Neural cell (in vitro differentiated cells): ENCODE measurements at regions not wholly inside any gene's neighbourhood (a gene's known extent, or its start where the extent isn't known, plus 50 kb on each side); places are given as distances from the start of the nearest gene placed in this dataset.
"Not testable (repeated sequence)": the region's sequence is repeated elsewhere in the genome, so short reads cannot be mapped to it uniquely, and the experiment has no call there.

ENCODE experiments used
- H2AFZ ChIP-seq: fragments of 200-600, 300-800 bp; sonication (generic), shearing (Covaris generic); 2 replicates; pipeline ENCODE4 v1.6.0; 2014; ENCODE audit warnings: low read depth, mild to moderate bottlenecking, antibody characterized with exemption, low read length, moderate library complexity
- H3F3A ChIP-seq: fragments of 200-600 bp; shearing (Covaris generic); 2 replicates; pipeline ENCODE4 v1.6.1; 2016; ENCODE audit warnings: mild to moderate bottlenecking, moderate library complexity, mixed read lengths, antibody characterized with exemption, low read length; ENCODE audit not compliant: insufficient read depth, poor library complexity, severe bottlenecking
- H3K27ac ChIP-seq: fragments of 200-600, 300-800 bp; sonication (generic), shearing (Covaris generic); 2 replicates; pipeline ENCODE4 v1.5.1; 2014; ENCODE audit warnings: mild to moderate bottlenecking, low read length, moderate library complexity
- H3K27me3 ChIP-seq: fragments of 300-800, 200-600 bp; sonication (generic), shearing (Covaris generic); 2 replicates; pipeline ENCODE4 v1.6.0; 2014; ENCODE audit warnings: mild to moderate bottlenecking, low read depth, low read length, moderate library complexity; ENCODE audit not compliant: insufficient read depth
- H3K36me3 ChIP-seq: fragments of 300-800, 200-600 bp; sonication (generic), shearing (Covaris generic); 2 replicates; pipeline ENCODE4 v1.5.1; 2014; ENCODE audit warnings: mild to moderate bottlenecking, antibody characterized with exemption, low read length, moderate library complexity; ENCODE audit not compliant: insufficient read depth
- H3K4me2 ChIP-seq: fragments of 300-800, 200-600 bp; sonication (generic), shearing (Covaris generic); 2 replicates; pipeline ENCODE4 v1.6.0; 2014; ENCODE audit warnings: mild to moderate bottlenecking, low read length
- H3K4me3 ChIP-seq: fragments of 300-800, 200-600 bp; sonication (generic), shearing (Covaris generic); 2 replicates; pipeline ENCODE4 v1.5.1; 2014; ENCODE audit warnings: mild to moderate bottlenecking, low read length, moderate library complexity
- H3K79me2 ChIP-seq: fragments of 200-600 bp; shearing (Covaris generic); replicated peaks from 2 replicates; pipeline ENCODE4 v1.6.0; 2014; ENCODE audit warnings: mild to moderate bottlenecking, low read length, moderate library complexity; ENCODE audit not compliant: insufficient read depth
- H3K9ac ChIP-seq: fragments of 300-800, 200-600 bp; sonication (generic), shearing (Covaris generic); 2 replicates; pipeline ENCODE4 v1.6.1; 2016; ENCODE audit warnings: mild to moderate bottlenecking, low read length, mixed read lengths
- H3K9me2 ChIP-seq: fragments of 200-600 bp; shearing (Covaris generic); 2 replicates; pipeline ENCODE4 v1.6.1; 2016; ENCODE audit warnings: mild to moderate bottlenecking, low read length, mixed read lengths; ENCODE audit not compliant: insufficient read depth
- H3K9me3 ChIP-seq: fragments of 200-600, 300-800 bp; sonication (generic), shearing (Covaris generic); 2 replicates; pipeline ENCODE4 v1.6.1; 2016; ENCODE audit warnings: mild to moderate bottlenecking, mixed run types, low read length, moderate library complexity, mixed read lengths
- H4K20me1 ChIP-seq: fragments of 200-600 bp; shearing (Covaris generic); 2 replicates; pipeline ENCODE4 v1.6.1; 2016; ENCODE audit warnings: mild to moderate bottlenecking, mixed run types; ENCODE audit not compliant: insufficient read depth
- EP300 ChIP-seq: fragments of 450-650 bp; conservative IDR thresholded peaks from 2 replicates; pipeline ENCODE4 v1.6.1; 2014; ENCODE audit warnings: antibody characterized with exemption, mild to moderate bottlenecking, moderate library complexity; ENCODE audit not compliant: poor library complexity, severe bottlenecking
- EZH2 ChIP-seq: fragments of 200-600, 300-800 bp; shearing (Covaris generic), sonication (generic); IDR thresholded peaks from 2 replicates; pipeline ENCODE4 v1.6.1; 2014; ENCODE audit warnings: antibody characterized with exemption, low read length, borderline replicate concordance, mild to moderate bottlenecking; ENCODE audit not compliant: insufficient read depth, poor library complexity, severe bottlenecking
- MXI1 ChIP-seq: fragments of 450-650 bp; conservative IDR thresholded peaks from 2 replicates; pipeline ENCODE4 v1.6.1; 2014; ENCODE audit warnings: antibody characterized with exemption, mild to moderate bottlenecking; ENCODE audit not compliant: poor library complexity, severe bottlenecking
- POLR2AphosphoS5 ChIP-seq: IDR thresholded peaks from 2 replicates; pipeline ENCODE4 v1.6.1; 2012
- RAD21 ChIP-seq: fragments of 450-650 bp; conservative IDR thresholded peaks from 2 replicates; pipeline ENCODE4 v1.6.1; 2014; ENCODE audit warnings: antibody characterized with exemption, mild to moderate bottlenecking, moderate library complexity
- REST ChIP-seq: IDR thresholded peaks from 2 replicates; pipeline ENCODE4 v1.6.1; 2012; ENCODE audit warnings: borderline replicate concordance
- SMC3 ChIP-seq: fragments of 450-650 bp; conservative IDR thresholded peaks from 2 replicates; pipeline ENCODE4 v1.6.1; 2014; ENCODE audit warnings: antibody characterized with exemption, mild to moderate bottlenecking, moderate library complexity; ENCODE audit not compliant: poor library complexity
- TAF1 ChIP-seq: IDR thresholded peaks from 2 replicates; pipeline ENCODE4 v1.6.1; 2012; ENCODE audit warnings: low read depth
- TF ChIP-seq, protein P1 (sequence below): fragments of 450-650 bp; IDR thresholded peaks from 2 replicates; pipeline ENCODE4 v1.5.1; 2014; ENCODE audit warnings: antibody characterized with exemption, mild to moderate bottlenecking, moderate library complexity; ENCODE audit not compliant: poor library complexity, severe bottlenecking

GRCh38 chr5:38697013-38697412 lies 140.6 kb upstream of the LIFR start:
- Histone ChIP-seq H3K4me2 (no peak overlapping the region), H3K9ac (no peak overlapping the region), H3K4me3 (no peak overlapping the region), H3K27ac (no peak overlapping the region), H3K79me2 (no peaks in the 10 kb centered on the region), H4K20me1 (no peaks in the 10 kb centered on the region), H3K36me3 (no peaks in the 10 kb centered on the region), H3F3A (no peaks in the 10 kb centered on the region), H3K9me3 (no peaks in the 10 kb centered on the region), H2AFZ (no peak overlapping the region), H3K27me3 (no peaks in the 10 kb centered on the region), H3K9me2 (no peaks in the 10 kb centered on the region)
- TF ChIP-seq EZH2 (no peak), POLR2AphosphoS5 (no peak), SMC3 (no peak), RAD21 (no peak), EP300 (no peak), MXI1 (no peak), TAF1 (no peak), REST (no peak)
- TF ChIP-seq, protein P1, sequence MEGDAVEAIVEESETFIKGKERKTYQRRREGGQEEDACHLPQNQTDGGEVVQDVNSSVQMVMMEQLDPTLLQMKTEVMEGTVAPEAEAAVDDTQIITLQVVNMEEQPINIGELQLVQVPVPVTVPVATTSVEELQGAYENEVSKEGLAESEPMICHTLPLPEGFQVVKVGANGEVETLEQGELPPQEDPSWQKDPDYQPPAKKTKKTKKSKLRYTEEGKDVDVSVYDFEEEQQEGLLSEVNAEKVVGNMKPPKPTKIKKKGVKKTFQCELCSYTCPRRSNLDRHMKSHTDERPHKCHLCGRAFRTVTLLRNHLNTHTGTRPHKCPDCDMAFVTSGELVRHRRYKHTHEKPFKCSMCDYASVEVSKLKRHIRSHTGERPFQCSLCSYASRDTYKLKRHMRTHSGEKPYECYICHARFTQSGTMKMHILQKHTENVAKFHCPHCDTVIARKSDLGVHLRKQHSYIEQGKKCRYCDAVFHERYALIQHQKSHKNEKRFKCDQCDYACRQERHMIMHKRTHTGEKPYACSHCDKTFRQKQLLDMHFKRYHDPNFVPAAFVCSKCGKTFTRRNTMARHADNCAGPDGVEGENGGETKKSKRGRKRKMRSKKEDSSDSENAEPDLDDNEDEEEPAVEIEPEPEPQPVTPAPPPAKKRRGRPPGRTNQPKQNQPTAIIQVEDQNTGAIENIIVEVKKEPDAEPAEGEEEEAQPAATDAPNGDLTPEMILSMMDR, result no peak

DNA sequence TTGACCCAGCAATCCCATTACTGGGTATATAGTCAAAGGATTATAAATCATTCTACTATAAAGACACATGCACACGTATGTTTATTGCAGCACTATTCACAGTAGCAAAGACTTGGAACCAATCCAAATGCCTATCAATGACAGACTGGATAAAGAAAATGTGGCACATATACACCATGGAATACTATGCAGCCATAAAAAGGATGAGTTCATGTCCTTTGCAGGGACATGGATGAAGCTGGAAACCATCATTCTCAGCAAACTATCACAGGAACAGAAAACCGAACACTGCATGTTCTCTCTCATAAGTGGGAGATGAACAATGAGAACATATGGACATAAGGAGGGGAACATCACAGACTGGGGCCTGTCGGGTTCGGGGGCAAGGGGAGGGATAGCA lies 140.3 kb upstream of the OSMR start:
- H3K9me2 ChIP-seq, H2AFZ ChIP-seq, H3F3A ChIP-seq, H3K4me3 ChIP-seq, H3K27ac ChIP-seq, H3K27me3 ChIP-seq, H3K36me3 ChIP-seq, H3K9ac ChIP-seq, H3K9me3 ChIP-seq, H3K79me2 ChIP-seq, H4K20me1 ChIP-seq, H3K4me2 ChIP-seq: not testable (repeated sequence)

- no peaks in the 10 kb centered on the region for H3K9me3 ChIP-seq
- no peaks in the 10 kb centered on the region for H3K79me2 ChIP-seq
- TF ChIP-seq MXI1 (no peak), REST (no peak), EZH2 (no peak), POLR2AphosphoS5 (no peak), EP300 (no peak)
- TF ChIP-seq, protein P1, result no peak
Observed at GRCh38 chr5:38706376-38706775, 139.4 kb upstream of the OSMR start.

More at GRCh38 chr5:38706376-38706775, 139.4 kb upstream of the OSMR start:
- H3K4me3 ChIP-seq, result no peak overlapping the region
- H4K20me1 ChIP-seq, result no peaks in the 10 kb centered on the region
- H3F3A ChIP-seq, result no peaks in the 10 kb centered on the region
- H3K36me3 ChIP-seq, result no peaks in the 10 kb centered on the region
- no peak overlapping the region for H3K4me2 ChIP-seq
- no peak overlapping the region for H3K9ac ChIP-seq
- H3K27ac ChIP-seq, result no peak overlapping the region
- H3K9me2 ChIP-seq, result no peaks in the 10 kb centered on the region
- H2AFZ ChIP-seq, result no peak overlapping the region
- no peaks in the 10 kb centered on the region for H3K27me3 ChIP-seq
